Transverse colon (tissue), 4 donors: ENCODE measurements at regions not wholly inside any gene's neighbourhood (a gene's known extent, or its start where the extent isn't known, plus 50 kb on each side); places are given as distances from the start of the nearest gene placed in this dataset.

Source experiments
- CTCF ChIP-seq, 5 experiments: fragments of 200-600 bp in 3 of 5; fragments of 450-650 bp in 2 of 5; sonication (generic) in 3 of 5; IDR thresholded peaks; 1 replicate in 2 of 5; 2 replicates in 3 of 5; pipeline ENCODE4 v1.5.1; 2016 to 2017; ENCODE audit warnings: antibody characterized with exemption in 5 of 5, inconsistent platforms in 3 of 5, mild to moderate bottlenecking in 2 of 5, moderate library complexity in 1 of 5
- EP300 ChIP-seq: sonication (generic); formaldehyde crosslinking; IDR thresholded peaks from one replicate; pipeline ENCODE4 v1.6.1; 2017; ENCODE audit warnings: antibody characterized with exemption, low read depth
- POLR2A ChIP-seq: fragments of 450-650 bp; IDR thresholded peaks from one replicate; pipeline ENCODE4 v1.6.1; 2016; ENCODE audit warnings: antibody characterized with exemption, mild to moderate bottlenecking, moderate library complexity
- POLR2AphosphoS5 ChIP-seq, 3 donors: sonication (generic); formaldehyde crosslinking; IDR thresholded peaks; one replicate each; pipeline ENCODE4 v1.6.1; 2016; ENCODE audit warnings: antibody characterized with exemption in 3 of 3

- TF ChIP-seq CTCF (IDR thresholded peaks at IDR 0.05) (no peak), POLR2A (no peak), EP300 (no peak), POLR2AphosphoS5 (IDR thresholded peaks at IDR 0.05) (no peak)
These were observed 294.2 kb upstream of the FOXF1 start for GRCh38 chr16:86215979-86216585.
